Suppressor macrophage (primary cell): ENCODE measurements at regions not wholly inside any gene's neighbourhood (a gene's known extent, or its start where the extent isn't known, plus 50 kb on each side); places are given as distances from the start of the nearest gene placed in this dataset.

Source experiments
- DNase-seq, 4 experiments: peaks; one replicate each; pipeline ENCODE4 v3.0.0-alpha.2; 2020 to 2022

GRCh38 chr4:136007991-136008390, 1524.3 kb downstream of the PCDH18 start:
- DNase-seq: no peak

GRCh38 chr4:136002316-136002715, 1530.0 kb downstream of the PCDH18 start:
- no peak for DNase-seq

GRCh38 chr4:136001791-136002190, 1530.5 kb downstream of the PCDH18 start:
- no peak for DNase-seq

- no peak for DNase-seq
Observed at GRCh38 chr4:136000246-136000645, 1532.0 kb downstream of the PCDH18 start.

GRCh38 chr4:135994360-135994759, 1537.9 kb downstream of the PCDH18 start:
- no peak for DNase-seq

- DNase-seq: no peak
Observed at GRCh38 chr4:135976860-135977259, 1555.4 kb downstream of the PCDH18 start.

- peak in 1 of 4 experiments; percentile 5 for DNase-seq
Observed at GRCh38 chr4:135966936-135967335, 1565.4 kb downstream of the PCDH18 start.

- DNase-seq: peak in 1 of 4 experiments; percentile 1
Observed at GRCh38 chr4:135963009-135963408, 1569.3 kb downstream of the PCDH18 start.

- no peak for DNase-seq
Observed at GRCh38 chr4:135949931-135950330, 1582.4 kb downstream of the PCDH18 start.

GRCh38 chr4:135948797-135949196, 1583.5 kb downstream of the PCDH18 start:
- no peak for DNase-seq

GRCh38 chr4:135941671-135942070, 1590.6 kb downstream of the PCDH18 start:
- no peak for DNase-seq

GRCh38 chr4:135934026-135934425, 1598.3 kb downstream of the PCDH18 start:
- DNase-seq: no peak

- DNase-seq: no peak
Observed at GRCh38 chr4:135927651-135928050, 1604.6 kb downstream of the PCDH18 start.

- no peak for DNase-seq
Observed at GRCh38 chr4:135921081-135921480, 1611.2 kb downstream of the PCDH18 start.

- no peak for DNase-seq
Observed at GRCh38 chr4:135917011-135917410, 1615.3 kb downstream of the PCDH18 start.

- no peak for DNase-seq
Observed at GRCh38 chr4:135900956-135901355, 1631.3 kb downstream of the PCDH18 start.

- DNase-seq: peak in 2 of 4 experiments; percentile 2 to 4
Observed at GRCh38 chr4:135864304-135864703, 1662.7 kb upstream of the PABPC4L start.

- DNase-seq: no peak
Observed at GRCh38 chr4:135840781-135841180, 1639.2 kb upstream of the PABPC4L start.

- DNase-seq: no peak
Observed at GRCh38 chr4:135839712-135840111, 1638.1 kb upstream of the PABPC4L start.

GRCh38 chr4:135838889-135839288, 1637.3 kb upstream of the PABPC4L start:
- DNase-seq: no peak

- DNase-seq: no peak
Observed at GRCh38 chr4:135834471-135834870, 1632.9 kb upstream of the PABPC4L start.

- no peak for DNase-seq
Observed at GRCh38 chr4:135833529-135833928, 1631.9 kb upstream of the PABPC4L start.

GRCh38 chr4:135824759-135825296, 1623.2 kb upstream of the PABPC4L start:
- DNase-seq: no peak

- DNase-seq: no peak
Observed at GRCh38 chr4:135804785-135805184, 1603.2 kb upstream of the PABPC4L start.

- DNase-seq: no peak
Observed at GRCh38 chr4:135777361-135777760, 1575.8 kb upstream of the PABPC4L start.
